Stimulated activated naive CD4-positive, alpha-beta T cell (primary cell): ENCODE measurements at regions not wholly inside any gene's neighbourhood (a gene's known extent, or its start where the extent isn't known, plus 50 kb on each side); places are given as distances from the start of the nearest gene placed in this dataset.

Source experiments
- DNase-seq, 6 experiments: peaks; one replicate each; lab custom pipeline; 2025; lab: John Stamatoyannopoulos, UW

- DNase-seq: no peak
These were observed 82.5 kb upstream of the NAALADL2 start for GRCh38 chr3:174776636-174777035.

- DNase-seq: no peak
These were observed 81.3 kb upstream of the NAALADL2 start for GRCh38 chr3:174777813-174778212.

- DNase-seq: no peak
These were observed 75.6 kb upstream of the NAALADL2 start for GRCh38 chr3:174783502-174783901.

DNA sequence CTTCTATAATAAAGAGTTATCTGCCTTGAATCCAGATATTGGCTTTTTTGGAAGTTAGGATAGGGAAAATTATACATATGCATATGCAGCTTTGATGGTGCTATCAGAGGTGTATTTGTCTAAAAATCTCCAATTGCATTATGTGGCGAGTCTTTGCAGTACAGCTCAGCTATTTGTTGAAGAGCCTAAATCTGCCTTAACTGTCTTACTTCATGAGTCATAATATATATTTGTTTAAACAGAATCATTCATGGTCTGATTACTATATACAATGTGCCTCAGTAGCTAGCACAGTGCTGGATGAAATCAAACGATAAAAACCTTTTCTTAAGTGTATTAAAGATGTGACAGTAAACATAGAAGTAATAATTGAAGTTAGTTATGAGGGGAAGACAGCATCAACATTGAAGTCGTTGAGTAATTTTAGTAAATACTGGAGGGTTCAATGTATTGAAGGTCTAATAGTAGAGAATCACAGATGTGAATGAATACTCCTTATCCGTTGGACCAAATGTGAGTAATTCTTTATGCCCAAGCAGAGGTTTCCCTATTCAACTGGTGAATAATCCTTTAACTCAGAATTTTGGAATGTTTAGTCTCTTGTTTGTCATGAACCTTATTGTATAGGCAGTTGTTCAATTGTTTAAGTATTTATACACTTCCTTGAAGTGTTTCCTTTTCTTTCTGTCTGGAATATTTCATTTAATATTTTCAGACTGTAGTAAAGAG, 74.8 kb upstream of the NAALADL2 start:
- no peak for DNase-seq

DNA sequence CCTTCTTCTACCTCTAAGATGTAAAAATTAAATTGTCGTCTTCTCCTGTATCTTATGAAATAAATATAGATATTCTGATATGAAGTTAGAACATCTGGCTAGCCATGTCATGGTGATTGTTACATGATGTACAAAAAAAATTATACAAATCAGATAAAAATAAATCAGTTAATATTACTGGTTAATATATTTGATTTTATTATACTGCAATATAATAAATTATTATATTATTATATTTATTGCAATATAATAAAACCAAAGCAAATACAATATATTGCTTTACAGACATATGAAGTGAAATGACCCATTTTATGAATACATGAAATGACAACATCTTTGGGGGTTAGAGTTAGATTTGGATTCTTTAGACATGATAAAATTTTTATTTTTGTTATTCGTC, 72.3 kb upstream of the NAALADL2 start:
- no peak for DNase-seq

GRCh38 chr3:174791161-174791560, 68.0 kb upstream of the NAALADL2 start:
- DNase-seq: no peak

DNA sequence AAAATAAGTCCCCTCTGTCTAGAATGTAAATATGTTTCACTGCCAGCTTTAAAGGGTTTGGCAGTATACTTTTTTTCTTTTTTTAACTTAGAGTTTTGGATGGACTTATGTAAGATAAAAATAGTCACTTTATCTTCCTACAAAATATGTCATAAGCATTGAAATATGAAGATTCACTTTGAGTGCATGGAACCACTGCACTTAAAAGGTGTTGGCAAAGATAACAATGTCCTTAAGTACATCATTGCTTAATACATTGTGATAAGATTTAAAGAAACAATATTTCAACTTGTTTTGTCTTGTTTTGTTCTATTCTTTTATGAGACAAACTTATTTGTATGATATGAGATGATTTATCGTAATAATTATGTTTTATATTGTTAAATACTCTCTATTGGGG, 66.3 kb upstream of the NAALADL2 start:
- DNase-seq: no peak
